ENCODE measurements at regions not wholly inside any gene's neighbourhood (a gene's known extent, or its start where the extent isn't known, plus 50 kb on each side); places are given as distances from the start of the nearest gene placed in this dataset.

DNA sequence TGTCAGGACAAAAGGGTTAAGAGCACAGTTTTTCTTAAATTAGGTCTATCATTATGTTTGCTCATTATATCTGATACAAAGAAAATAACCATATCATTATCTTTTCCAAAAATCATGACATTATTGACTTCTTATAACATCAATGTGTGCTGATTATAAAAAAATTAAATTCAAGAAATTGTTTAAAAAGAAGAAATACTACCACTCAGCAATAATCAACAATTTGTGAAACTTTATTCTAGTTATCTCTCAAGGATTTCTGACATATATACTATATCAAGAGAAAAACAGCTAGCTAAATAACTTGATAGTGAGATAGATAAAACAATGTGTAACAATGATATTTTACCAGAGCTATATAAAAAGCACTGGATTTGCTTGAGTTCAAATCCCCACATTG lies 360.7 kb upstream of the PHF14 start:
- no TSS peak for BruUV-seq (replicated peaks)
- no peak for DNase-seq (ENCODE audit: low spot score)

DNA sequence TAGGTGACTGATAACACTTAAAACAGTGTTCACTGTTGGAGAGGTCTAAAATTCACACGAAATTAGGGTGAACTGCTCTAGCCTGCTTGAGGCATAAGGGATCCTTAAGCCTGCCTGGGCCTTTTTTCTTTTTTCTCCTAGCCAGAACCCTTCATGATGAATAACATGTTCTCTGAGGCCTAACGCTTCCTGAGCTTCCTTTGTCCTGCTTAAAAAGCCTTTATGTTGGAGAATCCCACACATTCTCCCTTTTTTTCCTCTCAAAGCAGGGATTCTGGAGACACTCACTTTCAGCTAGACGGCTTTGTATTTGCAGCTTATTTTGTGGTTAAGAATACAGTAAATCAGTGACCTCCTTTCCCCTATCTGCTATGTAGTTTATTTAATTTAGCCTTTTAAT lies 354.7 kb upstream of the PHF14 start:
- no peaks in the 10 kb centered on the region for H3K4me1 ChIP-seq (ENCODE audit: insufficient read depth, low read length, poor library complexity, severe bottlenecking)
- TF ChIP-seq CTCF (conservative IDR thresholded peaks at IDR 0.05; ENCODE audit: low read depth, low read length) (no peak), EZH2 (IDR thresholded peaks at IDR 0.05; ENCODE audit: borderline replicate concordance, low read depth, low read length, poor library complexity, severe bottlenecking) (no peak)
- CTCF ChIA-PET, result no interaction called here
- H3K27me3 ChIP-seq (replicated peaks; ENCODE audit: insufficient read depth, low read depth, low read length, poor library complexity), result no peaks in the 10 kb centered on the region
- no peak overlapping the region for H3K27ac ChIP-seq (ENCODE audit: low read depth, low read length, poor library complexity, severe bottlenecking)
- no peak for DNase-seq (ENCODE audit: low spot score)
- no TSS peak for BruUV-seq (replicated peaks)
- no peak overlapping the region for H3K4me3 ChIP-seq (ENCODE audit: low read depth, low read length, poor library complexity, severe bottlenecking)
- H3K9me3 ChIP-seq (ENCODE audit: low read depth, low read length, poor library complexity, severe bottlenecking), result no peaks in the 10 kb centered on the region
- H3K36me3 ChIP-seq (ENCODE audit: insufficient read depth, low read length, poor library complexity, severe bottlenecking), result no peaks in the 10 kb centered on the region
- POLR2A ChIA-PET (ENCODE audit: low non-redundant PET), result no interaction called here
- intact Hi-C loops (cut with micrococcal nuclease; ENCODE audit: unreplicated experiment), result no loop called here

More for the DNA sequence above, 360.7 kb upstream of the PHF14 start:
- ChIA-PET CTCF (no interaction called here), POLR2A (ENCODE audit: low non-redundant PET) (no interaction called here)
- Histone ChIP-seq H3K36me3 (ENCODE audit: insufficient read depth, low read length, poor library complexity, severe bottlenecking) (no peaks in the 10 kb centered on the region), H3K27ac (ENCODE audit: low read depth, low read length, poor library complexity, severe bottlenecking) (no peak overlapping the region), H3K9me3 (ENCODE audit: low read depth, low read length, poor library complexity, severe bottlenecking) (no peaks in the 10 kb centered on the region), H3K4me1 (ENCODE audit: insufficient read depth, low read length, poor library complexity, severe bottlenecking) (no peaks in the 10 kb centered on the region), H3K27me3 (replicated peaks; ENCODE audit: insufficient read depth, low read depth, low read length, poor library complexity) (no peaks in the 10 kb centered on the region), H3K4me3 (ENCODE audit: low read depth, low read length, poor library complexity, severe bottlenecking) (no peak overlapping the region)
- no peak for TF ChIP-seq CTCF (conservative IDR thresholded peaks at IDR 0.05; ENCODE audit: low read depth, low read length)
- TF ChIP-seq EZH2 (IDR thresholded peaks at IDR 0.05; ENCODE audit: borderline replicate concordance, low read depth, low read length, poor library complexity, severe bottlenecking), result no peak
- intact Hi-C loops (cut with micrococcal nuclease; ENCODE audit: unreplicated experiment), result no loop called here

DNA sequence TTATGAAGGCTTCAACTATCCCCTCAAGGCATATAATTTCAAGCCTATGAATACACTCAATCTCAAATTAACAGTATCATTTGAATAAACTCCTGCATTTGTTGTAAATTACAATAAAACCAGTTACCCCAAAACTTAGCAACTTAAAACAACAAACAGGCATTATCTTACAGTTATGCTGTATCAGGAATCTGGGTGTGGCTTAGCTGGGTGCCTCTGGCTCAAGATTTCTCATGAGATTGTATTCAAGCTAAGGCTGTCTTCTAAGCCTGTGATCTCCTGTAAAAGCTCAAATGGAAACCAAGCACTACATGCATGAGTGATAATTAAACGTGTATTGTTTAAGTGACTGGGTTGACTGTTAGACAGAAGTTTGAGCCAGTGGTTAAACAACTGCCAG lies 341.0 kb upstream of the PHF14 start:
- intact Hi-C loops (cut with micrococcal nuclease; ENCODE audit: unreplicated experiment), result loop anchor here (10.0 kb wide), 1 partner anchor 712 kb away; no protein-coding TSS in a partner anchor
- no peaks in the 10 kb centered on the region for H3K4me1 ChIP-seq (ENCODE audit: insufficient read depth, low read length, poor library complexity, severe bottlenecking)
- H3K27ac ChIP-seq (ENCODE audit: low read depth, low read length, poor library complexity, severe bottlenecking), result no peak overlapping the region
- no peaks in the 10 kb centered on the region for H3K27me3 ChIP-seq (replicated peaks; ENCODE audit: insufficient read depth, low read depth, low read length, poor library complexity)
- no TSS peak for BruUV-seq (replicated peaks)
- CTCF ChIA-PET, result no interaction called here
- no peak for DNase-seq (ENCODE audit: low spot score)
- no peaks in the 10 kb centered on the region for H3K36me3 ChIP-seq (ENCODE audit: insufficient read depth, low read length, poor library complexity, severe bottlenecking)
- no peak overlapping the region for H3K4me3 ChIP-seq (ENCODE audit: low read depth, low read length, poor library complexity, severe bottlenecking)
- no peaks in the 10 kb centered on the region for H3K9me3 ChIP-seq (ENCODE audit: low read depth, low read length, poor library complexity, severe bottlenecking)
- POLR2A ChIA-PET (ENCODE audit: low non-redundant PET), result no interaction called here
- no peak for TF ChIP-seq EZH2 (IDR thresholded peaks at IDR 0.05; ENCODE audit: borderline replicate concordance, low read depth, low read length, poor library complexity, severe bottlenecking)
- TF ChIP-seq CTCF (conservative IDR thresholded peaks at IDR 0.05; ENCODE audit: low read depth, low read length), result no peak
